SK-N-SH (cell line): ENCODE measurements at regions not wholly inside any gene's neighbourhood (a gene's known extent, or its start where the extent isn't known, plus 50 kb on each side); places are given as distances from the start of the nearest gene placed in this dataset.

Experiments used
- EP300 ChIP-seq, 2 experiments: IDR thresholded peaks; 2 replicates each; pipeline versions ENCODE4 v1.4.0 to v1.6.1; 2012; ENCODE audit warnings: borderline replicate concordance in 1 of 2, low read depth in 1 of 2, low read length in 1 of 2
- JUND ChIP-seq: IDR thresholded peaks from 2 replicates; pipeline ENCODE4 v1.4.0; 2012
- MAX ChIP-seq: IDR thresholded peaks from 2 replicates; pipeline ENCODE4 v1.4.0; 2012; ENCODE audit warnings: low read depth
- RAD21 ChIP-seq: IDR thresholded peaks from 2 replicates; pipeline ENCODE4 v1.6.1; 2012; ENCODE audit warnings: mild to moderate bottlenecking, low read length
- SIN3A ChIP-seq: IDR thresholded peaks from 2 replicates; pipeline ENCODE4 v1.6.1; 2012; ENCODE audit warnings: low read depth, mild to moderate bottlenecking, low read length, moderate library complexity, borderline replicate concordance
- TF ChIP-seq, protein P1 (sequence below): fragments of 150-350 bp; IDR thresholded peaks from 2 replicates; pipeline ENCODE4 v1.6.1; 2016; ENCODE audit warnings: mild to moderate bottlenecking, low read depth, low read length
- TF ChIP-seq, protein P2 (sequence below): fragments of 200-600 bp; sonication (generic); IDR thresholded peaks from 2 replicates; pipeline ENCODE4 v1.6.1; 2017; ENCODE audit warnings: antibody characterized with exemption, mild to moderate bottlenecking, moderate library complexity
- TF ChIP-seq, protein P3 (sequence below): fragments of 150-350 bp; IDR thresholded peaks from 2 replicates; pipeline ENCODE4 v1.6.1; 2017; ENCODE audit warnings: antibody characterized with exemption, low read length, low read depth, borderline replicate concordance

GRCh38 chr4:107128116-107128515 lies 92.0 kb upstream of the DKK2 start:
- TF ChIP-seq MAX (no peak), RAD21 (no peak), SIN3A (no peak), EP300 (IDR thresholded peaks at IDR 0.05; ENCODE audit: borderline replicate concordance in 1 of 2, low read depth in 1 of 2, low read length in 1 of 2) (no peak), JUND (no peak)
- TF ChIP-seq, protein P1, sequence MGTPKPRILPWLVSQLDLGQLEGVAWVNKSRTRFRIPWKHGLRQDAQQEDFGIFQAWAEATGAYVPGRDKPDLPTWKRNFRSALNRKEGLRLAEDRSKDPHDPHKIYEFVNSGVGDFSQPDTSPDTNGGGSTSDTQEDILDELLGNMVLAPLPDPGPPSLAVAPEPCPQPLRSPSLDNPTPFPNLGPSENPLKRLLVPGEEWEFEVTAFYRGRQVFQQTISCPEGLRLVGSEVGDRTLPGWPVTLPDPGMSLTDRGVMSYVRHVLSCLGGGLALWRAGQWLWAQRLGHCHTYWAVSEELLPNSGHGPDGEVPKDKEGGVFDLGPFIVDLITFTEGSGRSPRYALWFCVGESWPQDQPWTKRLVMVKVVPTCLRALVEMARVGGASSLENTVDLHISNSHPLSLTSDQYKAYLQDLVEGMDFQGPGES = no peak
- TF ChIP-seq, protein P2, sequence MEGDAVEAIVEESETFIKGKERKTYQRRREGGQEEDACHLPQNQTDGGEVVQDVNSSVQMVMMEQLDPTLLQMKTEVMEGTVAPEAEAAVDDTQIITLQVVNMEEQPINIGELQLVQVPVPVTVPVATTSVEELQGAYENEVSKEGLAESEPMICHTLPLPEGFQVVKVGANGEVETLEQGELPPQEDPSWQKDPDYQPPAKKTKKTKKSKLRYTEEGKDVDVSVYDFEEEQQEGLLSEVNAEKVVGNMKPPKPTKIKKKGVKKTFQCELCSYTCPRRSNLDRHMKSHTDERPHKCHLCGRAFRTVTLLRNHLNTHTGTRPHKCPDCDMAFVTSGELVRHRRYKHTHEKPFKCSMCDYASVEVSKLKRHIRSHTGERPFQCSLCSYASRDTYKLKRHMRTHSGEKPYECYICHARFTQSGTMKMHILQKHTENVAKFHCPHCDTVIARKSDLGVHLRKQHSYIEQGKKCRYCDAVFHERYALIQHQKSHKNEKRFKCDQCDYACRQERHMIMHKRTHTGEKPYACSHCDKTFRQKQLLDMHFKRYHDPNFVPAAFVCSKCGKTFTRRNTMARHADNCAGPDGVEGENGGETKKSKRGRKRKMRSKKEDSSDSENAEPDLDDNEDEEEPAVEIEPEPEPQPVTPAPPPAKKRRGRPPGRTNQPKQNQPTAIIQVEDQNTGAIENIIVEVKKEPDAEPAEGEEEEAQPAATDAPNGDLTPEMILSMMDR = no peak
- TF ChIP-seq, protein P3, sequence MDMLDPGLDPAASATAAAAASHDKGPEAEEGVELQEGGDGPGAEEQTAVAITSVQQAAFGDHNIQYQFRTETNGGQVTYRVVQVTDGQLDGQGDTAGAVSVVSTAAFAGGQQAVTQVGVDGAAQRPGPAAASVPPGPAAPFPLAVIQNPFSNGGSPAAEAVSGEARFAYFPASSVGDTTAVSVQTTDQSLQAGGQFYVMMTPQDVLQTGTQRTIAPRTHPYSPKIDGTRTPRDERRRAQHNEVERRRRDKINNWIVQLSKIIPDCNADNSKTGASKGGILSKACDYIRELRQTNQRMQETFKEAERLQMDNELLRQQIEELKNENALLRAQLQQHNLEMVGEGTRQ = no peak
